ENCODE measurements at regions not wholly inside any gene's neighbourhood (a gene's known extent, or its start where the extent isn't known, plus 50 kb on each side); places are given as distances from the start of the nearest gene placed in this dataset.
"Not testable (repeated sequence)": the region's sequence is repeated elsewhere in the genome, so short reads cannot be mapped to it uniquely, and the experiment has no call there.

DNA sequence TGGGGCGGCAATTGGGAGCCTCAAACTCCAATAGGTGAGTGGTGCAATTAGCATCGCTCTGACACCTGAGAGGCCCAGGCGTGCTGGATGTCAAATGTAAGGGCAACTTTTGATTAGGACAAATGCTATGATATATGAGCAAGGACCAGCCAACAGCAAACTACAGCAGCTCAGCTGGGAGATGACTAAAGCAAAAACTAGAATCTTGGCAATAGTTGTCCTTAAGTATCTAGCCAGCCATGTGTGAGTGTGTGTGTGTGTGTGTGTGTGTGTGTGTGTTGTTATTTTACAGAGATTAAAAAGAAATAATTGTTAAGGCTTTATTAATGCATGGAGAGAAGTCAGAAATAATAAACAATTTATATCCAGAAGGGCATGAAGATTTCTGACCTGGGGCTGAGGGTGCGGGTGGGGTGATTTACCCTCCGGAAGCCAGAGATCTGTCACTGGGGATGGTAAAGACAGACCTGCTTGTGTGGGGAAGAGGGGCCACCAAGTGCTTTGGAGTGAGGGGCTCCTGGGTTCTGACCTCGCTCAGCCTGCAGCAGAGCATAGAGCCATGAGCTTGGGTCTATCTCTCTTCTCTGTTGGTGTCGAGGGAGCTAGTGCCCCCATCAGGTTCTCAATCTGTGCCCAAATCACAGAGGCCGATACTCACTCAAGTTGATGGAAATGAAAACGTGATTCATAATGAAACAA, 77.3 kb downstream of the EMX2 start:
- H3K4me3 ChIP-seq (ENCODE audit: low read depth, low read length), result no peak overlapping the region
- CTCF ChIA-PET, result no interaction called here
- no peak for TF ChIP-seq CTCF (IDR thresholded peaks at IDR 0.05; ENCODE audit: insufficient read depth, low read length, missing control alignments)
- no peak for DNase-seq (ENCODE audit: low read depth, low spot score)
- POLR2A ChIA-PET, result no interaction called here

DNA sequence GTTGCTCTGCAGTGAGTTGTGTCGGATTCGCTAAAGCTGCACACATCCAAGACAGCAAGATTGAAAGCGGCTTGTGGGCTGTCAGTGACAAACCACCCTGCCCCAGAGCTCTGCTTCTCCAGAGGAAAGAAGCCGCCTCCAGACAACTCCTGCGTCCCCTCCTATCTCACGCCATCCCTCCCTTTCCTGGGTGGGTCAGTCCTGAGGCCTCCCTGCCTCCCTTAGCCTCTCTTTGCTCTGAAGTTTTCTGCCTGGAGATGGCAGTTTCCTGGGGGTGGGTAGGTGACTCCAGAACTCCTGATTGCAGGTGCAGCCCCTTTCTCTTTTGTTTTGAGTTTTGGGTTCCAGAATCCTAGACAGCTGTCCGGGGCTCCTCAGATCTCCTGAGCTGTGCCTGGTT, 78.7 kb downstream of the EMX2 start:
- H3K4me3 ChIP-seq (ENCODE audit: low read depth, low read length), result no peak overlapping the region
- DNase-seq (ENCODE audit: low read depth, low spot score), result no peak
- POLR2A ChIA-PET, result no interaction called here
- TF ChIP-seq CTCF (IDR thresholded peaks at IDR 0.05; ENCODE audit: insufficient read depth, low read length, missing control alignments), result no peak
- CTCF ChIA-PET, result no interaction called here

- no peak overlapping the region for H3K4me3 ChIP-seq (ENCODE audit: low read depth, low read length)
- TF ChIP-seq CTCF (IDR thresholded peaks at IDR 0.05; ENCODE audit: insufficient read depth, low read length, missing control alignments), result no peak
- ChIA-PET POLR2A (no interaction called here), CTCF (no interaction called here)
- DNase-seq (ENCODE audit: low read depth, low spot score), result no peak
Measured at GRCh38 chr10:117621795-117622420, 79.4 kb downstream of the EMX2 start.

DNA sequence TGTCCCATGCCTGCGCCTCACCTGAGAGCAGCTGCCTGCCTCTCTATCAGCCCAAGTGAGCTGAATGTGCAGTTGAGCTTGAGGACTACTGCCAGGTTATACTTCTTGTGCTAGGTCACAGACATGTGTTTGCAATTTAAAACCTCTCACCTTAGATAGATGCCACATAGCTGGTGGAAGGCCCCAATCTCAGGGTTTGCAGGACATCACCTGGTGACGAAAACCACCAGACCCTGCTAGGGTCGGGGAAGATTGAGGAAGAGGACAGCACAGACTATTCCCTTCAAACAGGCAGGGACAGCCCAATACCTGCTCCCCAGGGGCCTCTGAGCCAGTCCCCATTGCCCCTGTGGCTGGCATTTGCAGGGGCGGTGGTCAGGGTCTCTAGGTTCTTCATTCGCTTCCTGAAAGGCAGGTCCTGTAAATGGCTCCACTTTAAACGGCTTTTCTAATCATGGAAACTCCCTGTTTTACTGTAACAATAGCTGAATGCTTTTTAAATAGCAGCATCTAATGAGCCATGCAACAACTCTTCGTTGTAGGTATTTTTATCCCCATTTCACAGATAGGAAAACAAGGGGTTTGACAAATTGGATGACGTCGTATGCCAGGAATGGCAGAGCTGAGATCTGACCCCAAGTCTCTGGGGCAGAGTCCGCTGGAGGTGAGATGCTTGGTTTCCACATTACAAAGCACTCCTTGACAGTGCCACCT, 80.1 kb downstream of the EMX2 start:
- no peak overlapping the region for H3K4me3 ChIP-seq (ENCODE audit: low read depth, low read length)
- ChIA-PET POLR2A (no interaction called here), CTCF (no interaction called here)
- DNase-seq (ENCODE audit: low read depth, low spot score), result no peak
- TF ChIP-seq CTCF (IDR thresholded peaks at IDR 0.05; ENCODE audit: insufficient read depth, low read length, missing control alignments), result no peak

DNA sequence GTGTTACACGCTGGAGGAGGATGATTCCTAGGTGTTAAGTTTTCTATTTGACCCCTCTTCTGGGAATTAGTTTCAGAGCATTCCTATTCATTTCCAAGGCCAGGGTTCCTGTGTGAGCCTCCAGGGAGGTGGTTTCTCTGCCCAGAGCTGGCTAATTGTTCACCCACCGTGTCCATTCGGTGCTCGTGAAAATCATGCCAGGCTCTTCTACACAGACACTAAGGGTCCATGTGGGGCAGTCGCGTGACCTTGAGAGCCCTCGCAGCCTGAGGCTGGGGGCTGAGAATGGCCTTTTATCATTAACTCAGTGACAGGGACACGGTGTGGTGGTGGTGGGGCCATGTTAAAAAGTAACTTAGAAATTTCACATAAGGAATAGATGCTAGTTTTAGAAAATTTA, 83.7 kb downstream of the EMX2 start:
- no peak for TF ChIP-seq CTCF (IDR thresholded peaks at IDR 0.05; ENCODE audit: insufficient read depth, low read length, missing control alignments)
- no peak overlapping the region for H3K4me3 ChIP-seq (ENCODE audit: low read depth, low read length)
- ChIA-PET POLR2A (no interaction called here), CTCF (no interaction called here)
- no peak for DNase-seq (ENCODE audit: low read depth, low spot score)

GRCh38 chr10:117627561-117627960, 85.0 kb downstream of the EMX2 start:
- DNase-seq (ENCODE audit: low read depth, low spot score), result no peak

DNA sequence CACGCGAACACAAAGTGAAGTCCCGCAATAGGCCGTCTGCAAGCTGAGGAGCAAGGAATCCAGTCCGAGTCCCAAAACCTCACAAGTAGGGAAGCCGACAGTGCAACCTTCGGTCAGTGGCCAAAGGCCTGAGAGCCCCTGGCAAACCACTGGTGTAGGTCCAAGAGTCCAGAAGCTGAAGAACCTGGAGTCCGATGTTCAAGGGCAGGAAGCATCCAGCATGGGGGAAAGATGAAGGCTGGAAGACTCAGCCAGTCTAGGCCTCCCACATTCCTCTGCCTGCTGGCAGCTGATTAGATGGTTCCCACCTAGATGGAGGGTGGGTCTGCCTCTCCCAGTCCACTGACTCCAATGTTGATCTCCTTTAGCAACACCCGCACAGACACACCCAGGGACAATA, 87.2 kb downstream of the EMX2 start:
- DNase-seq (ENCODE audit: low read depth, low spot score); CTCF ChIA-PET; H3K4me3 ChIP-seq (ENCODE audit: low read depth, low read length); POLR2A ChIA-PET: not testable (repeated sequence)

More at GRCh38 chr10:117627561-117627960, 85.0 kb downstream of the EMX2 start:
- POLR2A ChIA-PET, result no interaction called here
- CTCF ChIA-PET, result interaction anchor here (1.0 kb wide), 1 partner anchor 9 kb away, joined by 3 read pairs; no protein-coding TSS in a partner anchor
- TF ChIP-seq CTCF (IDR thresholded peaks at IDR 0.05; ENCODE audit: insufficient read depth, low read length, missing control alignments), result no peak
- H3K4me3 ChIP-seq (ENCODE audit: low read depth, low read length), result no peak overlapping the region

Data from AG04449 (cell line).